ENCODE measurements at regions not wholly inside any gene's neighbourhood (a gene's known extent, or its start where the extent isn't known, plus 50 kb on each side); places are given as distances from the start of the nearest gene placed in this dataset.

- TF ChIP-seq REST (IDR thresholded peaks at IDR 0.05; ENCODE audit: low read depth) (no peak), SP1 (IDR thresholded peaks at IDR 0.05; ENCODE audit: low read depth) (no peak), RAD21 (IDR thresholded peaks at IDR 0.05; ENCODE audit: low read depth) (no peak), EGR1 (IDR thresholded peaks at IDR 0.05; ENCODE audit: low read depth) (no peak), MAX (IDR thresholded peaks at IDR 0.05) (no peak), EZH2phosphoT487 (IDR thresholded peaks at IDR 0.05; ENCODE audit: borderline replicate concordance) (no peak), CTCF (IDR thresholded peaks at IDR 0.05 in 2 of 3, conservative IDR thresholded peaks at IDR 0.05 in 1 of 3; ENCODE audit: borderline replicate concordance in 1 of 3, insufficient read depth in 1 of 3, low read depth in 2 of 3, low read length in 2 of 3) (no peak)
Observed at GRCh38 chr15:25959100-25959499, 96.0 kb upstream of the ATP10A start (continued).

- no peaks in the 10 kb centered on the region for H3K27me3 ChIP-seq (ENCODE audit: insufficient read depth, low read length)
Observed at GRCh38 chr15:25955628-25956027, 92.5 kb upstream of the ATP10A start.

More at GRCh38 chr15:25955628-25956027, 92.5 kb upstream of the ATP10A start:
- H3K27ac ChIP-seq (ENCODE audit: low read depth, low read length) = no peak overlapping the region
- H3K9ac ChIP-seq (ENCODE audit: low read length) = no peak overlapping the region
- DNase-seq (ENCODE audit: low read depth, low spot score) = no peak
- H3K79me2 ChIP-seq (ENCODE audit: insufficient read depth, low read length) = no peaks in the 10 kb centered on the region
- ChIA-PET RAD21 (ENCODE audit: low non-redundant PET in 1 of 2, low total read pairs in 2 of 2, uncharacterized antibody in 2 of 2, unreplicated experiment in 2 of 2) (no interaction called here), CTCF (no interaction called here), POLR2A (no interaction called here)
- ATAC-seq = no peak
- no peak overlapping the region for H3K4me2 ChIP-seq (ENCODE audit: low read length)
- no peaks in the 10 kb centered on the region for H3K9me2 ChIP-seq (ENCODE audit: insufficient read depth)
- intact Hi-C loops (cut with micrococcal nuclease) = no loop called here
- peaks cover 15 to 40% of the 10 kb centered on the region in 2 experiments; a peak in 3 of 4 replicates for H3K9me3 ChIP-seq (ENCODE audit: control insufficient read depth in 1 of 2, insufficient read depth in 1 of 2, low read depth in 1 of 2, low read length in 2 of 2)
- no peaks in the 10 kb centered on the region for H3K4me1 ChIP-seq (ENCODE audit: control insufficient read depth in 1 of 2, insufficient read depth in 2 of 2, low read length in 2 of 2)
- no peaks in the 10 kb centered on the region for H3K36me3 ChIP-seq (ENCODE audit: control insufficient read depth in 1 of 2, insufficient read depth in 2 of 2, low read length in 2 of 2)
- TF ChIP-seq SRF (IDR thresholded peaks at IDR 0.05; ENCODE audit: low read depth) = no peak
- TF ChIP-seq REST (IDR thresholded peaks at IDR 0.05; ENCODE audit: low read depth) = no peak
- no peak for TF ChIP-seq RAD21 (IDR thresholded peaks at IDR 0.05; ENCODE audit: low read depth)
- TF ChIP-seq ELF1 (IDR thresholded peaks at IDR 0.05; ENCODE audit: borderline replicate concordance, low read depth) = no peak
- TF ChIP-seq SIN3A (IDR thresholded peaks at IDR 0.05; ENCODE audit: low read depth) = no peak
- no peak for TF ChIP-seq EZH2 (IDR thresholded peaks at IDR 0.05)
- TF ChIP-seq POLR2A (IDR thresholded peaks at IDR 0.05; ENCODE audit: borderline replicate concordance, extremely low read depth, insufficient read depth, insufficient read length) = no peak
- no peak for TF ChIP-seq EZH2phosphoT487 (IDR thresholded peaks at IDR 0.05; ENCODE audit: borderline replicate concordance)
- no peak overlapping the region for H2AFZ ChIP-seq (ENCODE audit: low read depth, low read length, poor library complexity, severe bottlenecking)
- H4K20me1 ChIP-seq (ENCODE audit: insufficient read depth) = no peaks in the 10 kb centered on the region
- no TSS peak for BruUV-seq (replicated peaks)
- no peak overlapping the region for H3K4me3 ChIP-seq (replicated peaks in 1 of 2; ENCODE audit: low read depth in 1 of 2, low read length in 2 of 2)
